Endothelial cell (in vitro differentiated cells): ENCODE measurements at regions not wholly inside any gene's neighbourhood (a gene's known extent, or its start where the extent isn't known, plus 50 kb on each side); places are given as distances from the start of the nearest gene placed in this dataset.
"Not testable (repeated sequence)": the region's sequence is repeated elsewhere in the genome, so short reads cannot be mapped to it uniquely, and the experiment has no call there.

Experiments used
- DNase-seq: peaks from one replicate; pipeline ENCODE4 v3.0.0; 2021; ENCODE audit warnings: low spot score
- H3K27ac Mint-ChIP-seq: one replicate; pipeline ENCODE4 v1.8.0; 2021; ENCODE audit warnings: mixed read lengths, inconsistent platforms; ENCODE audit not compliant: unreplicated experiment
- H3K27me3 Mint-ChIP-seq: one replicate; pipeline ENCODE4 v1.8.0; 2021; ENCODE audit warnings: mild to moderate bottlenecking, moderate library complexity, mixed read lengths, inconsistent platforms; ENCODE audit not compliant: unreplicated experiment
- H3K36me3 Mint-ChIP-seq: one replicate; pipeline ENCODE4 v1.8.0; 2021; ENCODE audit warnings: mild to moderate bottlenecking, low read depth, mixed read lengths, inconsistent platforms; ENCODE audit not compliant: unreplicated experiment
- H3K4me1 Mint-ChIP-seq: one replicate; pipeline ENCODE4 v1.8.0; 2021; ENCODE audit warnings: mild to moderate bottlenecking, mixed read lengths, inconsistent platforms; ENCODE audit not compliant: unreplicated experiment
- H3K4me3 Mint-ChIP-seq: one replicate; pipeline ENCODE4 v1.8.0; 2021; ENCODE audit warnings: mild to moderate bottlenecking, mixed read lengths, inconsistent platforms; ENCODE audit not compliant: unreplicated experiment
- H3K9me3 Mint-ChIP-seq: one replicate; pipeline ENCODE4 v1.8.0; 2021; ENCODE audit warnings: mixed read lengths, inconsistent platforms; ENCODE audit not compliant: unreplicated experiment
- CTCF ChIP-seq: fragments of 200-600 bp; sonication (generic); IDR thresholded peaks from one replicate; pipeline ENCODE4 v1.5.0; 2021; ENCODE audit warnings: antibody characterized with exemption; ENCODE audit not compliant: unreplicated experiment

- H3K9me3 Mint-ChIP-seq, result no peaks in the 10 kb centered on the region
- no peak for TF ChIP-seq CTCF
- no peak for DNase-seq
- H3K27me3 Mint-ChIP-seq, result no peaks in the 10 kb centered on the region
- H3K27ac Mint-ChIP-seq, result no peak overlapping the region
- H3K36me3 Mint-ChIP-seq, result no peaks in the 10 kb centered on the region
- H3K4me1 Mint-ChIP-seq, result no peaks in the 10 kb centered on the region
- H3K4me3 Mint-ChIP-seq, result no peak overlapping the region
These were observed 176.3 kb upstream of the LMCD1 start for GRCh38 chr3:8325306-8325705.

GRCh38 chr3:8325833-8326232, 175.8 kb upstream of the LMCD1 start:
- not testable (repeated sequence) for H3K4me1 Mint-ChIP-seq, DNase-seq, H3K9me3 Mint-ChIP-seq, H3K4me3 Mint-ChIP-seq, H3K27ac Mint-ChIP-seq, H3K36me3 Mint-ChIP-seq, H3K27me3 Mint-ChIP-seq

- no peaks in the 10 kb centered on the region for H3K9me3 Mint-ChIP-seq
- no peak overlapping the region for H3K4me3 Mint-ChIP-seq
- H3K27ac Mint-ChIP-seq, result no peak overlapping the region
- H3K27me3 Mint-ChIP-seq, result no peaks in the 10 kb centered on the region
- DNase-seq, result no peak
- H3K36me3 Mint-ChIP-seq, result no peaks in the 10 kb centered on the region
- peaks cover 2% of the 10 kb centered on the region for H3K4me1 Mint-ChIP-seq
- TF ChIP-seq CTCF, result no peak
These were observed 173.9 kb upstream of the LMCD1 start for GRCh38 chr3:8327739-8328138.

GRCh38 chr3:8328967-8329366, 172.7 kb upstream of the LMCD1 start:
- H3K9me3 Mint-ChIP-seq, result no peaks in the 10 kb centered on the region
- no peaks in the 10 kb centered on the region for H3K36me3 Mint-ChIP-seq
- no peak for DNase-seq
- H3K27ac Mint-ChIP-seq, result no peak overlapping the region
- H3K4me3 Mint-ChIP-seq, result no peak overlapping the region
- TF ChIP-seq CTCF, result no peak
- no peaks in the 10 kb centered on the region for H3K27me3 Mint-ChIP-seq
- peaks cover 9% of the 10 kb centered on the region for H3K4me1 Mint-ChIP-seq

GRCh38 chr3:8329598-8329997, 172.0 kb upstream of the LMCD1 start:
- no peaks in the 10 kb centered on the region for H3K36me3 Mint-ChIP-seq
- H3K4me1 Mint-ChIP-seq, result peaks cover 9% of the 10 kb centered on the region
- H3K27me3 Mint-ChIP-seq, result no peaks in the 10 kb centered on the region
- no peaks in the 10 kb centered on the region for H3K9me3 Mint-ChIP-seq
- no peak overlapping the region for H3K27ac Mint-ChIP-seq
- no peak overlapping the region for H3K4me3 Mint-ChIP-seq
- no peak for DNase-seq
- no peak for TF ChIP-seq CTCF

- Mint-ChIP-seq H3K36me3 (no peaks in the 10 kb centered on the region), H3K27ac (no peak overlapping the region), H3K4me1 (peaks cover 11% of the 10 kb centered on the region), H3K27me3 (peaks cover 4% of the 10 kb centered on the region), H3K4me3 (no peak overlapping the region), H3K9me3 (no peaks in the 10 kb centered on the region)
- peak; percentile 42 for TF ChIP-seq CTCF
- DNase-seq, result no peak
These were observed 165.2 kb upstream of the LMCD1 start for GRCh38 chr3:8336456-8336855.
